ENCODE measurements at regions not wholly inside any gene's neighbourhood (a gene's known extent, or its start where the extent isn't known, plus 50 kb on each side); places are given as distances from the start of the nearest gene placed in this dataset.

- TF ChIP-seq CTCF (conservative IDR thresholded peaks at IDR 0.05): no peak
- Mint-ChIP-seq H3K9me3 (peaks cover 5% of the 10 kb centered on the region), H3K4me1 (ENCODE audit: unreplicated experiment) (peaks cover 15% of the 10 kb centered on the region), H3K27me3 (peaks cover 35% of the 10 kb centered on the region), H3K36me3 (no peaks in the 10 kb centered on the region), H3K27ac (no peak overlapping the region), H3K4me3 (no peak overlapping the region)
- no peak for DNase-seq (ENCODE audit: extremely low spot score, unreplicated experiment)
Measured at GRCh38 chr2:7881063-7881462, 800.8 kb upstream of the ID2 start.

- no peak overlapping the region for H3K27ac Mint-ChIP-seq
- H3K27me3 Mint-ChIP-seq: peaks cover 31% of the 10 kb centered on the region
- peaks cover 5% of the 10 kb centered on the region for H3K9me3 Mint-ChIP-seq
- no peaks in the 10 kb centered on the region for H3K36me3 Mint-ChIP-seq
- H3K4me3 Mint-ChIP-seq: no peak overlapping the region
- H3K4me1 Mint-ChIP-seq (ENCODE audit: unreplicated experiment): peaks cover 15% of the 10 kb centered on the region
- TF ChIP-seq CTCF (conservative IDR thresholded peaks at IDR 0.05): no peak
- DNase-seq (ENCODE audit: extremely low spot score, unreplicated experiment): no peak
Measured at GRCh38 chr2:7881466-7881865, 800.4 kb upstream of the ID2 start.

GRCh38 chr2:7882296-7882695, 799.6 kb upstream of the ID2 start:
- Mint-ChIP-seq H3K27me3 (peaks cover 22% of the 10 kb centered on the region), H3K36me3 (no peaks in the 10 kb centered on the region), H3K9me3 (peaks cover 5% of the 10 kb centered on the region), H3K27ac (no peak overlapping the region), H3K4me1 (ENCODE audit: unreplicated experiment) (peaks cover 15% of the 10 kb centered on the region), H3K4me3 (no peak overlapping the region)
- DNase-seq (ENCODE audit: extremely low spot score, unreplicated experiment): no peak
- no peak for TF ChIP-seq CTCF (conservative IDR thresholded peaks at IDR 0.05)

GRCh38 chr2:7884338-7884737, 797.5 kb upstream of the ID2 start:
- H3K27ac Mint-ChIP-seq: no peak overlapping the region

GRCh38 chr2:7886666-7887065, 795.2 kb upstream of the ID2 start:
- peaks cover 3% of the 10 kb centered on the region for H3K27me3 Mint-ChIP-seq
- H3K4me1 Mint-ChIP-seq (ENCODE audit: unreplicated experiment): no peaks in the 10 kb centered on the region
- no peak overlapping the region for H3K4me3 Mint-ChIP-seq
- no peak for DNase-seq (ENCODE audit: extremely low spot score, unreplicated experiment)
- H3K27ac Mint-ChIP-seq: no peak overlapping the region
- H3K36me3 Mint-ChIP-seq: no peaks in the 10 kb centered on the region
- no peak for TF ChIP-seq CTCF (conservative IDR thresholded peaks at IDR 0.05)
- H3K9me3 Mint-ChIP-seq: peaks cover 5% of the 10 kb centered on the region

More at GRCh38 chr2:7884338-7884737, 797.5 kb upstream of the ID2 start:
- DNase-seq (ENCODE audit: extremely low spot score, unreplicated experiment): no peak
- no peaks in the 10 kb centered on the region for H3K36me3 Mint-ChIP-seq
- H3K4me1 Mint-ChIP-seq (ENCODE audit: unreplicated experiment): peaks cover 11% of the 10 kb centered on the region
- H3K9me3 Mint-ChIP-seq: peaks cover 5% of the 10 kb centered on the region
- no peak overlapping the region for H3K4me3 Mint-ChIP-seq
- H3K27me3 Mint-ChIP-seq: peaks cover 9% of the 10 kb centered on the region
- TF ChIP-seq CTCF (conservative IDR thresholded peaks at IDR 0.05): no peak

GRCh38 chr2:7887441-7887840, 794.4 kb upstream of the ID2 start:
- peaks cover 4% of the 10 kb centered on the region for H3K9me3 Mint-ChIP-seq
- no peak for TF ChIP-seq CTCF (conservative IDR thresholded peaks at IDR 0.05)
- H3K4me3 Mint-ChIP-seq: no peak overlapping the region
- H3K27me3 Mint-ChIP-seq: no peaks in the 10 kb centered on the region
- no peak overlapping the region for H3K27ac Mint-ChIP-seq
- no peak for DNase-seq (ENCODE audit: extremely low spot score, unreplicated experiment)
- no peaks in the 10 kb centered on the region for H3K4me1 Mint-ChIP-seq (ENCODE audit: unreplicated experiment)
- H3K36me3 Mint-ChIP-seq: no peaks in the 10 kb centered on the region

Data from type B pancreatic cell (in vitro differentiated cells).